A673 (cell line): ENCODE measurements at regions not wholly inside any gene's neighbourhood (a gene's known extent, or its start where the extent isn't known, plus 50 kb on each side); places are given as distances from the start of the nearest gene placed in this dataset.

Experiments
- EZH2 ChIP-seq: fragments of 200-600 bp; sonication (generic); IDR thresholded peaks from 2 replicates; pipeline ENCODE4 v1.6.1; 2017; ENCODE audit warnings: borderline replicate concordance, low read depth, mild to moderate bottlenecking, mixed read lengths, antibody characterized with exemption, low read length; ENCODE audit not compliant: poor library complexity, severe bottlenecking
- TF ChIP-seq, protein P1 (sequence below): fragments of 300-800, 200-600 bp; sonication (generic); conservative IDR thresholded peaks from 2 replicates; pipeline ENCODE4 v1.5.1; 2017; ENCODE audit warnings: low read depth, mild to moderate bottlenecking, antibody characterized with exemption, low read length, moderate library complexity, mixed read lengths

DNA sequence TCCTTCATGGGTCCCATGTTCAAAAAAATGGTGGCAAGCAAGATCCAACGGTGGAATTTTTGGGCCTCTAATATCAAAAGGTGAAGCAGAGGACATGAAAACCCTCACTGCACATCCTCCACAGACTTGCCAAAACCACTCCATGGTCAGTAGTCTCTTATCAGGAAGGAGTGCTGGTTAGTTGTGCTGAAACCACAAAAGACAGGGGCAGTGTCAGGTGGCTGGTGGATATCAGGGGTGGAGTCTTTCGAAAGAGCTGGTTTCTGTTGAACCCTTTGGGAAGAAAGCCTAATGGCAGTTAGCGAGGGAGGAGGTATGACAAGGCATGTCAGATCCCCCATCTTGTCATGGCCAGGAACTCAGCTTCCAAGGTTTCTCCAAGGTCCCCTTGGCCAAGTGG, 395.9 kb upstream of the CAMK1G start:
- TF ChIP-seq, protein P1, sequence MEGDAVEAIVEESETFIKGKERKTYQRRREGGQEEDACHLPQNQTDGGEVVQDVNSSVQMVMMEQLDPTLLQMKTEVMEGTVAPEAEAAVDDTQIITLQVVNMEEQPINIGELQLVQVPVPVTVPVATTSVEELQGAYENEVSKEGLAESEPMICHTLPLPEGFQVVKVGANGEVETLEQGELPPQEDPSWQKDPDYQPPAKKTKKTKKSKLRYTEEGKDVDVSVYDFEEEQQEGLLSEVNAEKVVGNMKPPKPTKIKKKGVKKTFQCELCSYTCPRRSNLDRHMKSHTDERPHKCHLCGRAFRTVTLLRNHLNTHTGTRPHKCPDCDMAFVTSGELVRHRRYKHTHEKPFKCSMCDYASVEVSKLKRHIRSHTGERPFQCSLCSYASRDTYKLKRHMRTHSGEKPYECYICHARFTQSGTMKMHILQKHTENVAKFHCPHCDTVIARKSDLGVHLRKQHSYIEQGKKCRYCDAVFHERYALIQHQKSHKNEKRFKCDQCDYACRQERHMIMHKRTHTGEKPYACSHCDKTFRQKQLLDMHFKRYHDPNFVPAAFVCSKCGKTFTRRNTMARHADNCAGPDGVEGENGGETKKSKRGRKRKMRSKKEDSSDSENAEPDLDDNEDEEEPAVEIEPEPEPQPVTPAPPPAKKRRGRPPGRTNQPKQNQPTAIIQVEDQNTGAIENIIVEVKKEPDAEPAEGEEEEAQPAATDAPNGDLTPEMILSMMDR, result no peak
- no peak for TF ChIP-seq EZH2
